ENCODE measurements at regions not wholly inside any gene's neighbourhood (a gene's known extent, or its start where the extent isn't known, plus 50 kb on each side); places are given as distances from the start of the nearest gene placed in this dataset.

DNA sequence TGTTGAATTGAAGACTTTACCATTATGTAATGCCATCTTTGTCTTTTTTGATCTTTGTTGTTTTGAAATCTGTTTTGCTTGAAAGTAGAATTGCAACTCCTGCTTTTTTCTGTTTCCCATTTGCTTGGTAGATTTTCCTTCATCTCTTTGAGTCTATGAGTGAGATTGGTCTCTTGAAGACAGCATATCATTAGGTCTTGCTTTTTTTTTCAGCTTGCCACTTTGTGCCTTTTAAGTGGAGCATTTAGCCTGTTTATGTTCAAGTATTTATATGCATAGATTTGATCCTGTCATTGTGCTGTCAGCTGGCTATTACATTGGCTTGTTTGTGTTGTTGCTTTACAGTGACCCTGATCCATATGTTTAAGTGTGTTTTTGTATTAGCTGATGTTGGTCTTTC is 131.8 kb downstream of the ZIC1 start:
- no peak for TF ChIP-seq EP300 (IDR thresholded peaks at IDR 0.05; ENCODE audit: borderline replicate concordance)
- no peak for TF ChIP-seq ZBTB7A (IDR thresholded peaks at IDR 0.05; ENCODE audit: low read depth)
- TF ChIP-seq FOXM1 (IDR thresholded peaks at IDR 0.05; ENCODE audit: borderline replicate concordance, low read depth), result no peak
- no peak for TF ChIP-seq YY1 (IDR thresholded peaks at IDR 0.05; ENCODE audit: low read depth)
- TF ChIP-seq TEAD4 (IDR thresholded peaks at IDR 0.05), result no peak
- TF ChIP-seq TCF12 (IDR thresholded peaks at IDR 0.05; ENCODE audit: low read depth), result no peak
- TF ChIP-seq REST (IDR thresholded peaks at IDR 0.05; ENCODE audit: low read depth), result no peak
- TF ChIP-seq CREB1 (IDR thresholded peaks at IDR 0.05; ENCODE audit: low read depth), result no peak
- TF ChIP-seq RAD21 (IDR thresholded peaks at IDR 0.05; ENCODE audit: low read depth), result no peak
- TF ChIP-seq MAX (IDR thresholded peaks at IDR 0.05), result no peak
- no peak for TF ChIP-seq TAF1 (IDR thresholded peaks at IDR 0.05; ENCODE audit: low read depth)
- no peak for TF ChIP-seq NFIC (IDR thresholded peaks at IDR 0.05)
